ENCODE measurements at regions not wholly inside any gene's neighbourhood (a gene's known extent, or its start where the extent isn't known, plus 50 kb on each side); places are given as distances from the start of the nearest gene placed in this dataset.
A peak's percentile ranks its signal among the peaks of the same experiment; 100 is the strongest.

DNA sequence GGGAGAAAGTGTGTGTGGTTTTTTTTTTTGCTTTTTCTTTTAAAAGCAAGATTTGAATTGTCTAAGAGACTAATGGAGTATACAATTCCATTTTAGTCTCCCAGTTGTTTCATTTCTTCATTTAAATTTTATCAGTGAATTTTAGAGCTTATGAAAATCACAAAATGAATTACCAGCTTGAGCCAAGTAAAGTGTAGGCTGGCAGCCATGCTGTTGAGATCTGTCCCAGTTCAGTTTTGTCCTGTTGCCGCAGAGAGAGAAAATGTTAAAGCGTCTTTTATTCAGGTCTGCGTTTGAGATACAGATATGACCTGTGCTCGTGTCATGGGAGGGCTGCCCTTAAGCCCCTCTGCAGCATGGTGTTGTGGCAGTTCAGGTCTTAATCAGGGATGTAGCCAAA is 256.5 kb downstream of the IPO8 start:
- Histone ChIP-seq H4K20me1 (ENCODE audit: insufficient read depth, poor library complexity, severe bottlenecking) (no peaks in the 10 kb centered on the region), H2AFZ (no peak overlapping the region), H3K4me2 (no peak overlapping the region), H3K27me3 (no peaks in the 10 kb centered on the region), H3K9me3 (ENCODE audit: low read depth) (no peaks in the 10 kb centered on the region), H3K27ac (no peak overlapping the region), H3K79me2 (no peaks in the 10 kb centered on the region), H3K9me2 (replicated peaks; ENCODE audit: insufficient read depth) (no peaks in the 10 kb centered on the region), H3K36me3 (replicated peaks; ENCODE audit: insufficient read depth, low read depth) (no peaks in the 10 kb centered on the region), H3K4me3 (no peak overlapping the region), H3K4me1 (ENCODE audit: insufficient read depth) (peaks cover 4% of the 10 kb centered on the region)
- no peak for DNase-seq (ENCODE audit: low spot score)
- no peak for TF ChIP-seq EZH2phosphoT487 (IDR thresholded peaks at IDR 0.05; ENCODE audit: low read depth, severe bottlenecking, unreplicated experiment)
- no peak for TF ChIP-seq EZH2 (IDR thresholded peaks at IDR 0.05; ENCODE audit: borderline replicate concordance)
- TF ChIP-seq, protein P1, sequence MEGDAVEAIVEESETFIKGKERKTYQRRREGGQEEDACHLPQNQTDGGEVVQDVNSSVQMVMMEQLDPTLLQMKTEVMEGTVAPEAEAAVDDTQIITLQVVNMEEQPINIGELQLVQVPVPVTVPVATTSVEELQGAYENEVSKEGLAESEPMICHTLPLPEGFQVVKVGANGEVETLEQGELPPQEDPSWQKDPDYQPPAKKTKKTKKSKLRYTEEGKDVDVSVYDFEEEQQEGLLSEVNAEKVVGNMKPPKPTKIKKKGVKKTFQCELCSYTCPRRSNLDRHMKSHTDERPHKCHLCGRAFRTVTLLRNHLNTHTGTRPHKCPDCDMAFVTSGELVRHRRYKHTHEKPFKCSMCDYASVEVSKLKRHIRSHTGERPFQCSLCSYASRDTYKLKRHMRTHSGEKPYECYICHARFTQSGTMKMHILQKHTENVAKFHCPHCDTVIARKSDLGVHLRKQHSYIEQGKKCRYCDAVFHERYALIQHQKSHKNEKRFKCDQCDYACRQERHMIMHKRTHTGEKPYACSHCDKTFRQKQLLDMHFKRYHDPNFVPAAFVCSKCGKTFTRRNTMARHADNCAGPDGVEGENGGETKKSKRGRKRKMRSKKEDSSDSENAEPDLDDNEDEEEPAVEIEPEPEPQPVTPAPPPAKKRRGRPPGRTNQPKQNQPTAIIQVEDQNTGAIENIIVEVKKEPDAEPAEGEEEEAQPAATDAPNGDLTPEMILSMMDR (IDR thresholded peaks at IDR 0.05; ENCODE audit: poor library complexity) = no peak
- WGBS (ENCODE audit: low lambda C conversion rate, missing lambda C conversion rate) = 94% methylated on average over 4 of the region's 4 CpGs

DNA sequence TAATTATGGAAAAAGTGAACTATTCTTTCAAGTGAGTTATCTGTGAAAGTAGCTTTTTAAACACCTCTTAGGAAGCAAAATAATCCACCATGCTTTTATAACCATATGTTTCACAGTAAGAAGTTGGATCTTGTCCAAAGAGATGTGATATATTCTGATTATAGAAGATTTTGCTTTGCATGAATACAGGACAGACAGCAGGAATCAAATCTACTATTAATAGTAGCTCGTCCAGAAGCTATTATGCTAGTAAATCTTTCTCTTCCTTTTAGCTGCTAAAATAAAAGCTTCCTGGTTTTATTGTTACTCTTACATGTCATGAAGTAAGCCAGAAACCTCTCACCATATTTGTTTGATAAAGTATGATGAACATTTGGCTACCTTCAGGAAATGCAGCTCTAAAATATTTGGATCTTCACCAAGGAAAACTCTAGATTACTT is 257.0 kb downstream of the IPO8 start:
- no peaks in the 10 kb centered on the region for H4K20me1 ChIP-seq (ENCODE audit: insufficient read depth, poor library complexity, severe bottlenecking)
- peaks cover 4% of the 10 kb centered on the region for H3K4me1 ChIP-seq (ENCODE audit: insufficient read depth)
- H3K27ac ChIP-seq = no peak overlapping the region
- H3K4me3 ChIP-seq = no peak overlapping the region
- no peak overlapping the region for H2AFZ ChIP-seq
- H3K9me2 ChIP-seq (replicated peaks; ENCODE audit: insufficient read depth) = no peaks in the 10 kb centered on the region
- WGBS (ENCODE audit: low lambda C conversion rate, missing lambda C conversion rate) = 71% methylated on average over 1 of the region's 1 CpG
- no peaks in the 10 kb centered on the region for H3K79me2 ChIP-seq
- no peak for TF ChIP-seq EZH2 (IDR thresholded peaks at IDR 0.05; ENCODE audit: borderline replicate concordance)
- TF ChIP-seq, protein P1 (IDR thresholded peaks at IDR 0.05; ENCODE audit: poor library complexity) = no peak
- no peak for TF ChIP-seq EZH2phosphoT487 (IDR thresholded peaks at IDR 0.05; ENCODE audit: low read depth, severe bottlenecking, unreplicated experiment)
- no peak for DNase-seq (ENCODE audit: low spot score)
- H3K36me3 ChIP-seq (replicated peaks; ENCODE audit: insufficient read depth, low read depth) = no peaks in the 10 kb centered on the region
- H3K9me3 ChIP-seq (ENCODE audit: low read depth) = no peaks in the 10 kb centered on the region
- H3K27me3 ChIP-seq = no peaks in the 10 kb centered on the region
- no peak overlapping the region for H3K4me2 ChIP-seq

DNA sequence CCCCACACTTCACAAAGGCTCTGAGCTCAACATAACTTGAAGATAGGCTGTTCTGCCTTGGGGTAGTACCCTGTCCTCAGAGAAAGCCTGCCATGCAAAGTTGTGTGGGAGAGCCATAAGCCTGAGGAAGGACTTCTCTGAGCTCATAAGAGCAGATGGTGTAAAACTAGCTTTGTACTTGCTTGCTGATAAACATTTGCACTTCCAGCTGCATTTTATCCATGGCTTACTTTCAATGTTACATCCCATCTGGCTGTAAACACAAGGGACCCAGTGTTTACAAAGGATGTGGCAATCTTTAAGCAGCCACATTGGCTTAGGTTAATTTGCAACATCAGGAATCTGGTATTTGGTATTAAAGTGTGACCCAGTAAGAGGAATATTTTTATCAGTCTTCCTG is 258.1 kb downstream of the IPO8 start:
- no peaks in the 10 kb centered on the region for H3K9me2 ChIP-seq (replicated peaks; ENCODE audit: insufficient read depth)
- H4K20me1 ChIP-seq (ENCODE audit: insufficient read depth, poor library complexity, severe bottlenecking) = no peaks in the 10 kb centered on the region
- H3K4me2 ChIP-seq = no peak overlapping the region
- H3K27me3 ChIP-seq = no peaks in the 10 kb centered on the region
- TF ChIP-seq EZH2phosphoT487 (IDR thresholded peaks at IDR 0.05; ENCODE audit: low read depth, severe bottlenecking, unreplicated experiment) (no peak), EZH2 (IDR thresholded peaks at IDR 0.05; ENCODE audit: borderline replicate concordance) (no peak)
- TF ChIP-seq, protein P1 (IDR thresholded peaks at IDR 0.05; ENCODE audit: poor library complexity) = no peak
- H3K4me1 ChIP-seq (ENCODE audit: insufficient read depth) = peaks cover 4% of the 10 kb centered on the region
- no peak overlapping the region for H3K4me3 ChIP-seq
- no peak for DNase-seq (ENCODE audit: low spot score)
- H3K27ac ChIP-seq = peak overlapping the region; percentile 52
- no peak overlapping the region for H2AFZ ChIP-seq
- H3K36me3 ChIP-seq (replicated peaks; ENCODE audit: insufficient read depth, low read depth) = no peaks in the 10 kb centered on the region
- H3K9me3 ChIP-seq (ENCODE audit: low read depth) = no peaks in the 10 kb centered on the region
- no peaks in the 10 kb centered on the region for H3K79me2 ChIP-seq

DNA sequence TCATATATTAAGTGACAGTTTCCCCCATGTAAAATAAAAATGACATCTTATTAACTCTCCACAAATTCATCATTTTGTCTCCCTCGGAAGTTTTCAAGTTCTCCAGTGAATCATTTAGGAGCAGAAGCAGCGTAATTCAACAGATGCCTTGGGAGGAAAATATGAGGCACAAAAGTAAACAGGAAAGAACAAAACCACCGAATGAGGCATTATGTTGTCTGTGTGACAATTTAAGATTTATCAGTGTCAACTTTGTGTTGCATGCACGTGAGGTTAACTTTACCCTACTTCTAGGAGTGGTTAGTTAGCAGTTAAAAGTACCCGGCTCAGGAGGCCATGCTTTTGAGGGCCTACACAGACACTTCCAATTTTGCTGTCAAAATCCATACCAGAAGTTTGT is 258.6 kb downstream of the IPO8 start:
- Histone ChIP-seq H3K36me3 (replicated peaks; ENCODE audit: insufficient read depth, low read depth) (no peaks in the 10 kb centered on the region), H4K20me1 (ENCODE audit: insufficient read depth, poor library complexity, severe bottlenecking) (no peaks in the 10 kb centered on the region), H3K27ac (peak overlapping the region; percentile 52), H3K4me1 (ENCODE audit: insufficient read depth) (peaks cover 4% of the 10 kb centered on the region), H3K79me2 (no peaks in the 10 kb centered on the region), H3K27me3 (no peaks in the 10 kb centered on the region), H2AFZ (no peak overlapping the region), H3K9me2 (replicated peaks; ENCODE audit: insufficient read depth) (no peaks in the 10 kb centered on the region), H3K4me2 (no peak overlapping the region), H3K4me3 (no peak overlapping the region), H3K9me3 (ENCODE audit: low read depth) (no peaks in the 10 kb centered on the region)
- TF ChIP-seq, protein P1 (IDR thresholded peaks at IDR 0.05; ENCODE audit: poor library complexity) = no peak
- TF ChIP-seq EZH2 (IDR thresholded peaks at IDR 0.05; ENCODE audit: borderline replicate concordance) (no peak), EZH2phosphoT487 (IDR thresholded peaks at IDR 0.05; ENCODE audit: low read depth, severe bottlenecking, unreplicated experiment) (no peak)
- WGBS (ENCODE audit: low lambda C conversion rate, missing lambda C conversion rate) = 49% methylated on average over 5 of the region's 5 CpGs
- no peak for DNase-seq (ENCODE audit: low spot score)
